SW 1271 (cell line): ENCODE measurements at regions not wholly inside any gene's neighbourhood (a gene's known extent, or its start where the extent isn't known, plus 50 kb on each side); places are given as distances from the start of the nearest gene placed in this dataset.

ENCODE experiments used
- DNase-seq, 2 experiments: peaks; one replicate each; lab custom pipeline; 2025; lab: John Stamatoyannopoulos, UW

- DNase-seq: no peak
Observed at GRCh38 chr14:87524011-87524410, 469.0 kb downstream of the GALC start.

GRCh38 chr14:87522575-87522974, 470.4 kb downstream of the GALC start:
- DNase-seq: no peak

- DNase-seq: no peak
Observed at GRCh38 chr14:87508333-87508732, 484.6 kb downstream of the GALC start.

GRCh38 chr14:87503711-87504110, 489.3 kb downstream of the GALC start:
- no peak for DNase-seq

GRCh38 chr14:87497301-87497700, 495.7 kb downstream of the GALC start:
- no peak for DNase-seq

GRCh38 chr14:87494010-87494409, 499.0 kb downstream of the GALC start:
- no peak for DNase-seq

GRCh38 chr14:87492561-87492960, 500.4 kb downstream of the GALC start:
- no peak for DNase-seq

- no peak for DNase-seq
Observed at GRCh38 chr14:87491816-87492215, 501.2 kb downstream of the GALC start.

GRCh38 chr14:87489196-87489819, 503.7 kb downstream of the GALC start:
- no peak for DNase-seq

GRCh38 chr14:87483271-87484260, 509.4 kb downstream of the GALC start:
- no peak for DNase-seq

GRCh38 chr14:87468531-87468930, 524.5 kb downstream of the GALC start:
- no peak for DNase-seq

GRCh38 chr14:87467578-87467977, 525.4 kb downstream of the GALC start:
- no peak for DNase-seq

GRCh38 chr14:87465770-87466169, 527.2 kb downstream of the GALC start:
- no peak for DNase-seq

- no peak for DNase-seq
Observed at GRCh38 chr14:87461704-87462103, 531.3 kb downstream of the GALC start.

GRCh38 chr14:87457720-87458119, 535.3 kb downstream of the GALC start:
- no peak for DNase-seq

GRCh38 chr14:87450193-87450592, 542.8 kb downstream of the GALC start:
- DNase-seq: no peak

GRCh38 chr14:87449016-87449415, 544.0 kb downstream of the GALC start:
- no peak for DNase-seq

GRCh38 chr14:87443787-87444186, 549.2 kb downstream of the GALC start:
- no peak for DNase-seq

- no peak for DNase-seq
Observed at GRCh38 chr14:87443039-87443438, 549.9 kb downstream of the GALC start.

- no peak for DNase-seq
Observed at GRCh38 chr14:87437158-87437557, 555.8 kb downstream of the GALC start.

- DNase-seq: no peak
Observed at GRCh38 chr14:87434680-87435079, 558.3 kb downstream of the GALC start.

- no peak for DNase-seq
Observed at GRCh38 chr14:87434011-87434410, 559.0 kb downstream of the GALC start.

- no peak for DNase-seq
Observed at GRCh38 chr14:87432698-87433097, 560.3 kb downstream of the GALC start.
